GM21737 (cell line): ENCODE measurements at regions not wholly inside any gene's neighbourhood (a gene's known extent, or its start where the extent isn't known, plus 50 kb on each side); places are given as distances from the start of the nearest gene placed in this dataset.

ENCODE experiments used
- ATAC-seq: cut with Tn5 transposase; IDR thresholded peaks from one replicate; pipeline ENCODE4 v1.9.1; 2021; ENCODE audit warnings: mild to moderate bottlenecking, moderate library complexity; ENCODE audit not compliant: unreplicated experiment

DNA sequence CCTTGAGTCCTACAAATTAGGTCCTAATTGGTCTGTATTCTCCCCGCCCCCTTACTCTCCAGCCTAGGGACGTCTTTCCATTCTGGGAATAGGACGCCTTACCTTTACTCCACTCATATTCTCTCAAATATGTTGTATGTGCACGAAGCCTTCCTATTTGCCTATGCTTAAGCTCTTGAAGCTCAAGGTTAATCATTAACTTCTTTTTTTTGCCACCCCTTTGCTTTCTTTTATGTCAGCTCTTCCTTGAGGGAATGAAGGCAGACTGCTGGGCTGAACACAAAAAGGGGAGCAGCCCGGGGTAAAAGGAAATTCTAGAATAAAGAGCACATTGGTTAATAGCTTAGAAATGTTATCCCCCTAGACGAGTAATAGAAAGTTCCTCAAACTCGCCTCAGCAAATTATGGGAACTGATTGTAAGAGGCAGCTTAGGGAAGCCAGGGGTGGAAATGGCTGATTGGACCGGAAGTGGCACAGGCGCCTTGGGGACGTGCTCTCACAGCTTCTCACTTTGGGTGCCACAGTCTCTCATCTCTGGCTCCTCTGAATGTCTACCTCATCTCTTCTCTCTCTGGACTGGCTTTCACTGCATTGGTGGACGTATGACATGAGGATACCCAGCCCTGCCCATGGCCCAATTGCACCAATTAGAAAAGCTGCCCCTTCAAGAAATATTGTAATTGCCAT, 122.3 kb upstream of the IL12B start:
- no peak for ATAC-seq

DNA sequence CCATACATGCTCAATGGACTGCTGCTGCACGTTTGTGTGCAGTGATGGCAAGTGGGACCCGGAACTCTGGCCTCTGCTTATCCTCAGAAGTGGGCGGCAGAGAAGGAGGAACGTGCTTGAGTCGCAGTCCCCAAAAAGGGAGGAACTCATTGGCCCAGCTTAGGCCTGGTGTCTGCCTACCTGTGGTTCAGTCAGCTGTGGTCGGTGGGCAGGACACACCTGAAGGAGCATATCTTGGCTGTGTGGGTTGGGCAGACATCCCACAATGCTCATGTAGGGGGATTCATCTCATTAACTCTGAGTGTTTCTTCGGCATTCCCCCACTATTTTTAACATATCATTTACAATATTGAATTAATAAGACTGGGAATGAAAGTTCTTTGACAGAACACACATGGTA, 122.9 kb upstream of the IL12B start:
- no peak for ATAC-seq

DNA sequence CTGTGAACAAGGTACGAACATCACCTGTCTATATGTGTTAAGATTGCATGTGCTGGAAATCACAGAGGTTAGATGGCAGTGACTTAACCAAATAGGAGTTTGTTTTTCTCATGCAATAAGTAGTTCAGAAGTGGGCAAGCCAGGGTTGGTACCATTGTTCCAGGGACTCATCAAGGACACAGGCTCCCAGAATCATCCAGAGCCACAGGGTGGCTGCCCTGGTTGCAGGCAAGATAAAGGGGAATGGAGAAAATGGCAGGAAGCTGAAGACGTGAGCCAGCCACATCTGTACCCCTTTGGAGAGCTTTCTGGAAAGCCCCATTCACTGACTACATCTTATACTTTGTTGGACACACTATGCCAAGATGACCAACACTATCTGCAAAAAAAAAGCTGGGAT, 126.0 kb upstream of the IL12B start:
- ATAC-seq, result peak; percentile 1

DNA sequence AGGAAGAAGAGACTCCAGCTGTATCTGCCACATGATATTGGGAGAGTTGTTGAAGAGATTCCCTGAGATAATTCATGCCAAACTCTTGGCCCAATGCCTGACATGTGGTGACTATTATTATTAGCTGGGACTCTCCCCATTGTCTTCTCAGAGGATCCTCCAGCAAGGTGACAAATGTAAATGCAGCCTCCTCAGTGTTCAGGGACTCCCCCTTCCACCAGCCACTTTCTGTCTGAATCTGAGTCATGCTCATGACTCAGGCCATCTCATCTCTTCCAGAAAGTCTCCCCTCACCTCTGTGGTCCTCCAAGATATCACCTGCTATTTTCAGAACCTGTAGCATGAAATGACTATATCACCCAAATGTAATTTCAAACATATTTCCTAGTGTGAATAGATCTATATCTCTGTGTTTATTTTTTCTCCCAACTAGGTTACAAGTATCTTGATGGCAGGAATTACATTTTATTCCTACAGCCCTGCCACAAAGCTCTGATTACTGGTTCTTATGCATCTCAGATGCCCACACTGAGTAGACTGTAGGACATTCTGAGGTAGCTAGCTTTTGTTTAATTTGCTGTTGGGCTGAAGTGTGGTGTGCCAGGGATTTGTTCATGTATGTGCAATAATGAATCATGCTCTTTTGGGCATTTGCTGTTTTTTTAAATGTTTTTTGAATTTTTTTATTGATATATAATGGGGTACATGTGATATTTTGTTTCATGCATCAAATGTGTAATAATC, 126.6 kb upstream of the IL12B start:
- peak; percentile 91 for ATAC-seq

DNA sequence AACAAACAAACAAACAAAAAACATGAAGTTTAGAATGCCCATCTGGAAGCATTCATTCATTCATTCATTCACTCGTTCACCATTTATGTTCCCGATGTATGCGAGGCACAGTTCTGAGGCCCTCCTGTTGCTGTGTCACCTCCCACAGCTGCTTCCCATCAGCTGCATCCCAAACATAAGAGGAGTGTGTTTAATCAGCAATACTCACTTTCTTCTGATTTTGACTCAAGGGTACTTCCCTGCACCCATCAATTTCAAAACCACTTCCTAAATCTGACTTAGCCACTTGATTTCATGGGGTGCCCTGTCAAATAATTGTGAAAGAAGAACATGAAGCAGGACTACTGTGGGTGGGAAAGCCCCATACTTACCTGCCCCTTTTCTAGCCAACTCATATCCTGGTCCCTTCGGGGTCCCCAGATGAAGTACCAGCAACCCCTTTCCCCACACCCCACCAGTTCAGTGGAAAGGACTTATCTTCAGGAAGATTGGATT, 128.0 kb upstream of the IL12B start:
- peak; percentile 33 for ATAC-seq

DNA sequence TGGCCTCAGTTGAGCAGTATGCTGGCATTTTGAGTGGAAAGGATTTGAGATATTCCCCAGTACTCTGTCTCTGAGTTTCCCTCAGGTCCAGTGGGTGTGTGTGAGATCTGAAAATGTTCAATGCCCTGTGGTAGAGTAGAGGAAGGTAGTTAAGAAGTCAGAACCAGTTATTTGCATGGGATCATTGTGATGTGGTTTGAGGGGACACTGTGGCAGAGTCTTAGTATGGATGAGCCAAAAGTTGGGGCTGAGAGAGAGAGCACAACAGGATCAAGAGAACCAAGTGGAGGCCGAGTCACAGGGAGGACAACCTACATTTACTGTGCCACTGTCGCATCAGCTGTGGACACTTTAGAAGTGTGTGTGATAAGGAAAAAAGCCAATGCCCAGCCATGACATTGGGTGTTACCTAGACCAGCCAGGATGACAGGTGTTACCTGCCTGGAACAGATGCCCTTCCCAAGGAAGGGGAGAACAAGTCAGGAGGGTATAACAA, 128.9 kb upstream of the IL12B start:
- ATAC-seq, result no peak

DNA sequence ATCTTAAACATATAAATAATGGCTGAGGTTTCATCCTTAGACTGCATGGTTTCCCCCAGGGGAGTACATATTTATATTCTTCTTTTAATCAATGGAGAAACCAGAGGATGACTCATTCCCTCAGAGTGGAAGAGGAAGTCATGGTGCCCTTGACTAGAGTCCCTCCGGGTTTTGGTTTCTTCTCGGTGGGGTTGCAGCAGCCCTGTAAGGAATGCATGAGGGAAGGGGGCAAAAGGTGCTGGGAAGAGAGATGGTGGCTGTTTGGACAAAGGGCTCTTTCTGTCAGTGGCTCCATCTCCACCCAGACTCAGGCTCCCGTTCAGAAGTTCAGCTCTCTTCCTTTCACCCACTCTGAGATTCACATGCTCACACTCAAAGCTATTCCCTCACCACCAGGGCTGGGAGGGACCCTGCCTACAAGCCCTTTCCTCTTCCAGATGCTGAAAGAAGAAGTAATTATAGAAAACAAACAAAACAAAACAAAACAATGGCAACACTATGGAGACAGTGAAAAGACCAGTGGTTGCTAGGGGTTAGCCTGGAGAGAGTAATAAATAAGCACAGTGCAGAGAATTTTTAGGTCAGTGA, 129.8 kb upstream of the IL12B start:
- ATAC-seq, result no peak

DNA sequence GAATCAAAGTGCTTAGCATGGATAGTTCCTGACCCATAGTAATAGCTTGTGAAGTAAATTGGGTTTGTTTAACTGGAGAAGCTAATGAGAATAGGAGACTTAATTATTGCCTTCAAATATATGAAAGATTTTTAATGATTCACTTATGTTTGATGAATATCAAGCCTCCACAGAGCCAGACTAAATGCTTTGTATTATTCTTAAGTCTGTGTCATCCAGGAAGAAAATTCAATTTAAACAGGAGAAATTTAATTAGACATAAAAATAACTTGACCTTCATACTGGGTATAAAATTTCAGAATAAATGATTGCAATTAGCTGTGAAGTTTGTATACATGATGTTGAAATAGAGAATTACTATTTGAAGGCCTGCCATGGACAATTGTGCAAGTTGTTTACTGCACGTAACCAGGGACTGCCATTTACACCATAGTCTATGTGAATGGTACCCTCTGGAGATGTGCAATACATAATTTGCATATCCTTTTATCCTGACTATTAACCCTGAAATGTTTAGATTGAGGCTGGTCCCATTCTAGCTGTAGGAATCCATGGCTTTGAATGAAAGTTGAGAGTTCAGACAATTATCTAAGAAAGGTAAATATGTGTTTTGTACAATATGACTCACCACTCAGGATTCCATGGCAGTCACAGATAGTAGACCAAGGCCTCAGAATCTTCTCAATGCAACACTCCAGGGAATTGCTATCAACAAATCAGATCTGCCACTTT, 133.5 kb upstream of the IL12B start:
- no peak for ATAC-seq

DNA sequence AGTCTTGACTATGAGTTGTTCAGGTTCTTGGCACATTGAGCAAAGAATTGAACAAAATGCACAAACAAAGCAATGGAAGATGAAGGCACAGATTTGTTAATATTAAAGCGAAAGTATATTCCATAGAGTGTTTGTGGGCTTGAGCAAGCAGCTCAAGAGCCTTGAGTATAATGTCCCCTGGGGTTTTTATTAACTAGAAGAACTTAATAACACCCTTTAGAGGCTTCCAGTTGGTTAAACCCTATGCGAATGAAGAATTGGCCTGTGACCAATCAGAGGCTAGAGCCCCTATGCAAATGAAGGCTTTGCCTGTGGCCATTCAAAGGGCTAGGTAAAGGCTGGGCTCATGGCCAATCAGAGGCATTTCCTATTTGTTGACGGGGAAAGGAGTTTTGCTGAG, 135.3 kb upstream of the IL12B start:
- no peak for ATAC-seq

DNA sequence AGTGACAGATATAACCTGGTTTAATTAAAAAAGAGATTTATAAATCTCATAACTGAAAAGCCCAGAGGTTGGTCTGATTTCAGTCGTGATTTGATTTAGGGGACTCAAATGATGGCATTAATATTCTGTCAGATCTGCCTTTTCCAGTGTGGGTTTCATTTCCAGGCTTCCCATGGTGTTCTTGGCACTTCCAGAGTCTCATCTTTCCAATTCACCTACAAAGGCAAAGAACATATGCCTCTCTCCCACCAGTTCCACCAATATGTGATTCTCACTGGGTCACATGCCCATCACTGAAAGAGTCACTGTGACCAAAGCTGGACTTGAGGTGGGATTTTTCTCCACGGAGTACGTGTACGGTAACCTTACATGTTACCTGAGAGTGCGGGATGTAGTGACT, 137.4 kb upstream of the IL12B start:
- no peak for ATAC-seq

DNA sequence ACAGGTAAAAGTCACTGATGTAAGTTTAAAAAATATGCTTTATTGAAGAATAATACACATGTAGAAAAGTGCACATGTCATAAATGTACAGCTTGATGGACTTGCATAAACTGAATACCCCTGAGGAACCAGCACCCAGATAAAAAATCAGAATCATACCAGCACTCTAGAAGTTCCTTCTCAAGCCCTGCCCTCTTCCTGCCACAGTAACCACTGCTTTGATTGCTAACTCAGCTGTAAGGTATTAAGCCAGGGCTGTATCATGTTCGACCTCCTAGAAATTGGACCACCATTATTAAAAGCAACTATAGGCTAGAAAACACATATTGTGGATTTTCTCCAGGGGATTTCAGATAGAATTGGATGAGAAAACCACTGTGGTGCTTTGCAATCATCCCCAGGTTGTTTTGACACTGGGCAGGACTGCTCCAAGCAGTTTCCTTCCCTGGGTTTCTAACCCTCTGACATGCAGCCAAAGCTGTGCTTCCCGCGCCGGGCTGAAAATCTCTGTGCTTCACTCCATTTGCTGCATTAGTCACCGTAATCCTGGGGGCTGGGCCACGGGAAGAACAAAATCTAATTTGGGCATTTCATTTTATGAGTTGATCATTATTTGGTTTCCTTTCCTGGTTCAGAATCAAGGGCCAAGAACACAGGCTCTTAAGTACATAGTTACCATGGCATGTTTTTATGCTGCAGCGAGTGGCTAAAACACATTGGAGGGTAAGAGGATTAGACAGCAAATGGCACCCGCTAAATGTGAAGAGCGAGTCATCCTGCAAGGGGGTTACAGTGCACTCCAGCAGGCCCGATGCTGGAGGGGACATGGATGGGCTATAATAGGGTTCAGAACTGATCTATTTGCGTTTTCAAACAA, 139.4 kb upstream of the IL12B start:
- peak; percentile 67 for ATAC-seq

DNA sequence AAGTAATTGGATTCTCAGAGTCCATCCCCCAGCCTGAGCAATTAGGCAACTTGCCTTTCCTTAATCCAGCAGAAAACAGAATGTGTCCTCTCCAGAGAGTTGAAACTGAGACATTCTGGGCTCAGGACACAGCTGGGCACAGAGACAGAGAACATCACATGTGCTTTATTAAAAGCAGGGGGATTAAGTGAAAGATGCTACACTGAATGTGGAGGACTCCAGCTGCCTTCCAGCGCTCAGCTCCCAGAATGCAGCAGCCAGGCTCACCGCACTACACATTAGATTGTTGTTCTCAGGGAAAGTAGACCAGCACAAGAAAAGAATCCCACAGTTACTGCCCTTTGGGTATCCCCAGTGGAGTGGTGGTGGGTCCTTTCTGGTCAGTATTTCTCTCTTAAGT, 141.6 kb upstream of the IL12B start:
- ATAC-seq, result no peak

DNA sequence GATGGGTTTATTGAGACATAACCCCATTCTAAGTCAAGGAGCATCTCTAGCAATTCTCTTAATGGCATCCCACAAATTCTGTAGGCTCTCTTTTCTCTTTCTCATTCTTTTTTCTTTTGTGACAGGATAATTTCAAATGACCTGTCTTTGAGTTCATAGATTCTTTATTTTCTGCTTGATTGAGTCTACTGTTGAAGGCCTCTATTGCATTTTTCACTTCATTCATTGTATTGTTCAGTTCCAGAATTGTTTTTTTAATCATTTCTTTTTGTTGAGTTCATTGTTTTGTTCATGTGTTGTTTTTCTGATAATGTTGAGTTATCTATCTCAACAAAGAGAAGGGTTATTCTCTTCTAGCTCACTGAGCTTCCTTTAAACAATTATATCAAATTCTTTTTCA, 144.7 kb upstream of the IL12B start:
- no peak for ATAC-seq

DNA sequence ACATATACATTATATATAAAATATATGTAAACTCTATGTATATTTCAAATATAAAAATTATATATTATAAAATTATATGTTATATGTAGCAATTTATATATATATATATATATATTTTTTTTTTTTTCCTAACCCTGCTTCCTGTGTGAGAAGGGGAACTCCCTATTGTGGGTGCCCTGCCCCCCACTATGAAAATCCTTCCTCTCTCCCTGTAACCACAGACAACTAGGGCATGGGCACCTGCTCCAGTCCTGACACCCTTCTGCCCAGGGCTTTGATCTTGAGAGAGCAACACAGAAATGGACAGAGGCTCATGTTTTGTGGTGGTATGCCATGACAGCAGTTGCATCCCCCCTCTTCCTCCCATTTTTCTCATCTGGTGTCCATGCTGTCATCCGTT, 148.7 kb upstream of the IL12B start:
- no peak for ATAC-seq

DNA sequence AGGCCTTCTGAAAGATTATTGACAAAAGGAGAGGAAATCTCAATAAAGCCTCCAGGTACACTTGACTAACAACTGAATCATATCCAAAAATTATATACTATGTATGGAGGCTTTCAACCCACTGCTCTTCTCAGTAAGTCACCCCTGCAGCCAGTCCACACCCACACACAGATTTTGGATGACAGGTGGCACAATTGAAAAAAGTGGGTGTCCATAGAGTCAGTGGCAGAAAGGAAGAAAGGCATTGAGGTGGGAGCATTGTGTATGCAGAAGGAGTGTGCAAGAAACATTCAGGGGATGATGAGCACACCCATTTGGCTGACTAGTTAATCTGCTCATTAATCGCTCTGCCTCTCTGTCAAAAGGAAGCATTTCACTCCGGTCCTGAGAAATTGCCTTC, 150.6 kb upstream of the IL12B start:
- ATAC-seq, result no peak

DNA sequence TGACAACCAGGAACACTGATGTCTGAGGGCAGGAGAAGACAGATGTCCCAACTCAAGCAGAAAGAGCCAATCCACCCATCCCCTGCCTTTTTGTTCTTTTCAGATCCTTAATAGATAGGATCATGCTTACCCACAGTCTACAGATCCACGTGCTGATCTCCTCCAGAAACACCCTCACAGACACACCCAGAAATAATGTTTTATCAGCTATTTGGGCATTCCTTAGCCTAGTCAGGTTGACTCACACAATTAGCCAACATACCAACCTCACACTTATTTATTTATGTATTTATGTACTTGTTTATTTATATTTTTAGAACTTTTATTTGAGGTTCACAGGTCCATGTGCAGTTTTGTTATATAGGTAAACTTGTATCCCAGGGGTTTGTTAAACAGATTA, 151.5 kb upstream of the IL12B start:
- no peak for ATAC-seq

DNA sequence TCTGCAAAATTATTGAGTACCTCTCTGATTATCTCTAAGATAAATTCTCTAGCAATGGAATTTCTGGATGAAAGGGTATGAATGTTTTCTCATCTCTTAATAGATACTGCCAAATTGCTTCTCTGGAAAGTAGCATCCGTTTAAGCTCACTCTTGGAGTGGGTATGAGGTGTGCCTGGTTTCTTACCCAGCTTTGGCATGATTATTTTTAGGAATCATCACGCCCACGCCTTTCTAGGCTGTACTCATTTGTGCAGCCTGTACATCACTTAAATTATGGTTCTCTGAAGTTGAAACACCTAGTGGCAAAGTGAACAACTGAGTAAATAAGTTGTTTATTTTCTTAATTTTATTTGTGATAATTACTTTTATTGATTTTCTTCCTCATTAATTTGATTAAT, 156.5 kb upstream of the IL12B start:
- no peak for ATAC-seq

DNA sequence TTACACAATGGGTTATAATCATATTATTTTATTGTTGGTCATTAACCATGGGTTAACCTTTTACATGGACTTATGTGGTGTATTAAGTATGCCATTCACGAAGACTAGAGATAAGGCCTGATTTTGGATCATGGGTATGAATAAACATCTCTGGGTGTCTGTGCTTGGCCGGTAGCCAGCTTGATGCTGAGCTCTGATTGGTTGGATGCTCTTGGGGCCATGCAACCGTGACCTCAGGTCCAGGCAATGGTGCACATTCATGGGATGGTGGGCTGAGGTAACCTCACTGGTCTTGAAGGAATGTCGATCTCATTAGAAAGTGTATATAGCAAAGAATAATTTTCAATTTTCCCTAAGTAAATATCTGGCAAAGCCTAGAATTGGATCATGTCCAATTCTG, 158.2 kb upstream of the IL12B start:
- no peak for ATAC-seq

DNA sequence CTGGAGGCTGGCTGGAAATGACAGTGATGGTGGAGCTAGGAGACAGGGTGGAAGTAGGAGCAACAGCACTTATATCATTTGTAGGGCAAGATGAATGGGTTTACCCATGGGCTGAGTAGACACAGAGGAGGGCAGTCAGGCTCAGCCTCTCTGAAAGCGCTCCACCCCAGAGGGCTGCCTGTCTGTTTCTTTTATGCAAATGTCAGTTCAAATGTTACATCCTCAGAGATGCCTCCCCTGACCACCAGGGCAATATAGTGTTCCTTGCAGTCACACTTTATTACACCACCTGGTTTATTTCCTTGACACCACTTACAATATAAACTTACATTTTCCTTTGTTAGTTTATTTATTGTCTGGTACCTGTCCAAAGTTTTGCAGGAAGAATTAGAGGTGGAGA, 159.5 kb upstream of the IL12B start:
- ATAC-seq, result no peak

DNA sequence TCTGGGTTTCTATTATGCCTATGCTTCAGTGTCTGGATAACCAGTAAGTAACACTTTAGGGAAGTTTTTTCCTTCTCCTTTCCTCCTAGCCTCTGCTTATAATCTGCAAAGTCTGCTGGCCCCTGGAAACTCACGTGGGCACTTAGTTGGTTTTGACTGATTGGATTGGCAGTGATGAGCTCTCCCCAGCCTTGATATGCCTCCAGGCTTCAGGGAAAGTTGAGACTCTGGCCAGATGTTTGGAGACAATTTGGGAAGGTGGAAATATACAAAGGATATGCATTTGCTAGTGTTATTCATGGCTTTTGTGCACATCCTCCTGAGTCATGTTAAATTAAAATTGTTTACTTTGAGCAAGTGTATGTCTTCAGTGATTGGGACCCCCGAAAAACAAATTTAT, 160.2 kb upstream of the IL12B start:
- ATAC-seq, result no peak
